NCI-H82 treated with DMSO at 0.1 percent for 48 hours (cell line): ENCODE measurements at regions not wholly inside any gene's neighbourhood (a gene's known extent, or its start where the extent isn't known, plus 50 kb on each side); places are given as distances from the start of the nearest gene placed in this dataset.

Source experiments
- DNase-seq: peaks from one replicate; lab custom pipeline; 2025; ENCODE audit not compliant: unreplicated experiment; lab: John Stamatoyannopoulos, UW

GRCh38 chr22:48338793-48339705 lies 1488.6 kb downstream of the BRD1 start:
- no peak for DNase-seq

DNA sequence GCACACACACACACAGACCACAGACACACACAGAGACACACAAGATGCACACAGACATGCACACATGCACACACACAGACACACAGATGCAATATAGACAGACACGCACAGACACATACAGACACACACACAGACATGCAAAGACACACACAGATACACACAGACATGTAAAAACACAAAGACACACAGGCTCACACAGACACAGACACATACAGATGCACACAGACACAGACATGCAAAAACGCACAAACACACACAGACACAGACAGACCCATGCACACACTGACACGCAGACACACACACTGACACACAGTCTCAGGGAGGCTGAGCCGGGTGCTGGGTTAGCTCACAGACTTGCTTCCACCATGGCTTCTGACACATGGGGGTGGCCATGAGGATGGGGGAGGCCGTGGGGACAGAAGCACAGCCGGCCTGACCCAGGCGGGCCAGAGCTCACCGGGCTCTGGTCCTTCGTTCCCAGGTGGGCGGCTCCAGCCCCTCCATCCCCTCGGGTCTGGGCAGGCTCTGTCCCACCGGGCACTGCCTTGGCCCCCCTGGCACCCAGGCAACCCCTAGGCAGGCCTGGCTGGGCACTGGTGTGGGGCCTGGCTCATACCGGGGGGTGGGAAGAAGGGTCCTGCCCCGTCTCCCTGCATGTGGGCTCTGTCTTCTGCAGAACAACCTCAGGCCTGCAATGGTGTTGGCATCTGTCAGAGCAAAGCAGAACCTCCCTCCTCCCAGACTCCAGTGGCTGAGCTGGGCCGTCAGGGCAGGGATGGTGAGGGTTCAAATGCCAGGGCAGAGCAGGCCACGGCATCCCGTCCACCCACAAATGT lies 1489.5 kb downstream of the BRD1 start:
- no peak for DNase-seq

DNA sequence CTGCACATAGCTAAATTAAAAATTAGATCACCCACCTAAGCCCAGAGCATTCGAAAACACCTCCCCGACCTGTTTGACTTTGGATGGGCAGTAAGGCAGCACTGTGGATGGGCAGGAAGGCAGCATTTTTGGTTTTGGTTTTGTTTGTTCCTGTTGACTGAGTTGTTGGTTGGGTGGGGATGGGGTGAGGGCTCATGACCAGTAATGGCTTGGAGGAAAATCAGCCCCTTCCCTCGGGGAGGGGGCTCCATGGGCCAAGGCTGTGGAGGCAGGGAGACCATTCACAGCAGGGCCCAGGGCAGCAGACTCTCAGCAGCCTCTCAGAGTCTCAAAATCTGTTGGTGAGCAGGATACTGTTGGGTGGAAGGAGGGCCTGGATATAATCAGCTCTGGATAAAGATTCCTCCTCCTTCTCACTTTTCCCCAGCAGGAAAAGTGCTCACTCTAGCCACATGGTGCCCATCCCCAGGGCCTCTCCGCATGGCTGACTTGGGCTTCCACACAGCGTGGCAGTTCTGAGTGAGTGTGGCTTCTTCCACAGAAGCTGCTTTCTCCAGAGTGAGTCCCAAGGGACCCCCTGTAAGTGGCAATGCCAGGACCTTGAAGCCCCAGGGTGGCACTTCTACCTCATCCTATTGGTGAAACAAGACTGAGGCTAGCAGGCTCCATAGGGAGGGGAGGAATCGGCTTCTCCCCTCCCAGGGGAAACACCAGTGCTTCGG lies 1491.2 kb downstream of the BRD1 start:
- no peak for DNase-seq

DNA sequence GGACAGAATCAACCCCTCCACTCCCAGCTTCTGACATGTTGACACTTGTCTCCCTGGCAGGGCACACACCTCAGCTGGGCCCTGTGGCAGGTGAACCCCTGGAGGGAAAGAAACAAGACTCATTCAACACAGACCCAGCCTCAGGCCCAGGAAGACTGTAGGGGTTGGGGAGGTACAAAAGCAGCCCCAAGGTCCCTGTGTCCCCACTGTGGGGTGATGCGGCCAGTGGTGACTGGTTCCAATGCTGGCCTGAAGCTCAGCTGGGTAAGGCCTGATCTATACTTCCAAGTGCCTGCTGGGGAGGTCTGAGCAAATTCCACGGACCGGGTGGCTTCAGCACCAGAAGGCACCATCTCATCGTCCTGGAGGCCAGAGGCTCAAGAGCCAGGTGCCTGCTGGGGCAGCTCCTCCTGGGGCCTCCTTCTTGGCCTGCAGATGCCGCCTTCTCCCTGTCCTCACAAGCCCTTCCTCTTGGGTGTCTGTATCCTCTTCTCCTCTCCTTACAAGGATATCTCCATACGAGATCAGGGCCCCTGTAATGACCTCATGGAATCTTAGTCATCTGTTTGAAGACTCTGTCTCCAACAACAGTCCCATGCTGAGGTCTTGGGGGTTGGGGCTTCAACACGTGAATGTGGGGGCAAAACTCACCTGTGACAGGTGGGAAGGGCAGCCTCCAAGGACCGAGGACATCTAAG lies 1492.1 kb downstream of the BRD1 start:
- no peak for DNase-seq

GRCh38 chr22:48334971-48335370 lies 1492.7 kb downstream of the BRD1 start:
- no peak for DNase-seq

GRCh38 chr22:48333816-48334735 lies 1493.6 kb downstream of the BRD1 start:
- no peak for DNase-seq

- no peak for DNase-seq
Measured at GRCh38 chr22:48333323-48333763, 1494.3 kb downstream of the BRD1 start.

- no peak for DNase-seq
Measured at GRCh38 chr22:48332438-48333322, 1495.0 kb downstream of the BRD1 start.

DNA sequence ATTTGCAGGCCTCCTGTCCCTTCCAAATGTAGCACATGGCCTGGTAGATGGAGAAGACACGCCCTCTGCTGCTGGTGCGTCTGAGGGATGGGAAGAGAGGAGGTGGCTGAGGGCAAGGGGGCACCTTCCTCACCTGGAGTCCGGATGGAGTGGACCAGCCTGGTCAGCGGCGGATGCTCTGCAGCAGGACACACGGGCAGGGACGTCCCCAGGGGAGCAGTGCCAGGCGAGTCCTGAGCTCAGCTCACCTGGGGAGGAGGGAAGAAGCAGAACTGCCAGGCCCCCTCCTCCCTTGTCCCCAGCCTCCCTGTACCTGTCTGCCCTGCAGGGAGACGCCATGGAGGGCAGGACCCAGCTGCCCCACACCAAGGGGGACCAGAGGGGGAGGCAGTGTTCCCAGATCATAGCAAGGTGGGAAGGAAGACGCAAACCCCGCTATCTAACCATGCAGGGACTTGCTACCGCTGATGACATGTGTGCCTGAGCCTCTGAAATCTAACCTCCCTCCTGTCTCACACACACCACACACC lies 1495.9 kb downstream of the BRD1 start:
- DNase-seq, result no peak

GRCh38 chr22:48331266-48331665 lies 1496.4 kb downstream of the BRD1 start:
- no peak for DNase-seq

DNA sequence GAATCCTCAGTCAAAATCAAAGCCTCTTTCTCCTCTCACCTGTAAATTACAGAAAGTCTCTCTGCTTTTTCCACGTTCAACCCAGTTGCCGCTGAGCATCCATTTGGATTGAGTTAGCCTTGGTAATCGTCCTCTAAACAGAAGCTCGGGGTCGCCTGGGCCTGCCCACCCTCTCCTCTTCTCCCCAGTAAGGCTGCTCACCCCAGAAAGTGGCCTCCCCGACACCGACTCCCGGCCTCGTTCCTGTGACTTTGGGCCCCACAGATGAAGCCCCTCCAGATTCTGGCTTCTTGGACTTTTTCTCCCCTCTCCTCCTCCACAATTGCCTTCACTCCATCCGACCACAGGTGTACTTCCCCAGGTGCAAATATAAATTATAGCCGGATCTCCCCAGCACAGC lies 1500.0 kb downstream of the BRD1 start:
- DNase-seq, result no peak

DNA sequence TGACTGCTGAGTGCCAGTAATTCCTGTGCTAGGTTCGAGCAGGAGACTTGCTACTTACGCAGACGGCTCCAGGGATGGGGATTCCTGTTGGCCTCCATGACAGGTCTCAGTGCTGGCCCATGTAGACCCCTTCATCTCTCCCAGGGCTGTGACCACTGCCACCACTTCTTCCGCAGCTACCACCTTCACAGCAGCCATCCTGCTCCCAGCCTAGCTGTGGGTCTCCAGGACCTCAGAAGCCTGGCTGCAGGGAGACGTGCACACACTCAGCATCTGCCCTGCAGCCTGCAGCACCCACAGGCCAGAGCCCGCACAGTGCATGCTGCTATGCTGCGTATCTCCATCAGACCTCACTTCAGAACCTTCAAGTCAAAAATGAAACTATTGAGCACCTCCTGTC lies 1503.9 kb downstream of the BRD1 start:
- no peak for DNase-seq

DNA sequence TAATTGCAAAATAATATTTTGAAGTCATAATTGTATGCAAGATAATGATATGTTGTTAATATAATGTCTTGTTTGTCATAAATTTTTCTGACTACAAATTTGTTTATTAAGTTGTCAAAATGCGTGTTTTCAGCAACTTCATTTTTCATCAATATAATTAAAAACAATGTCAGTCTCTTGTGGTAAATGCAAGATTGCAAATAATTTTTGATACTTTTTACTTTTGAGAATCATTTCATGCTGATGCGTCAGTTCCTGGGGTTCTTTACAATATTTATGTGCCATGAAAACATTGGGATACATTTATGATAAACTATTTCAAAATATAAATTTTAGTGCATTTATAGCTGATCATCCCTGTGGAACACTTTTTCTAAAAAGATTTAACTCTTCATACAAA lies 1504.8 kb downstream of the BRD1 start:
- DNase-seq, result no peak

GRCh38 chr22:48321986-48322545 lies 1505.6 kb downstream of the BRD1 start:
- DNase-seq, result no peak

DNA sequence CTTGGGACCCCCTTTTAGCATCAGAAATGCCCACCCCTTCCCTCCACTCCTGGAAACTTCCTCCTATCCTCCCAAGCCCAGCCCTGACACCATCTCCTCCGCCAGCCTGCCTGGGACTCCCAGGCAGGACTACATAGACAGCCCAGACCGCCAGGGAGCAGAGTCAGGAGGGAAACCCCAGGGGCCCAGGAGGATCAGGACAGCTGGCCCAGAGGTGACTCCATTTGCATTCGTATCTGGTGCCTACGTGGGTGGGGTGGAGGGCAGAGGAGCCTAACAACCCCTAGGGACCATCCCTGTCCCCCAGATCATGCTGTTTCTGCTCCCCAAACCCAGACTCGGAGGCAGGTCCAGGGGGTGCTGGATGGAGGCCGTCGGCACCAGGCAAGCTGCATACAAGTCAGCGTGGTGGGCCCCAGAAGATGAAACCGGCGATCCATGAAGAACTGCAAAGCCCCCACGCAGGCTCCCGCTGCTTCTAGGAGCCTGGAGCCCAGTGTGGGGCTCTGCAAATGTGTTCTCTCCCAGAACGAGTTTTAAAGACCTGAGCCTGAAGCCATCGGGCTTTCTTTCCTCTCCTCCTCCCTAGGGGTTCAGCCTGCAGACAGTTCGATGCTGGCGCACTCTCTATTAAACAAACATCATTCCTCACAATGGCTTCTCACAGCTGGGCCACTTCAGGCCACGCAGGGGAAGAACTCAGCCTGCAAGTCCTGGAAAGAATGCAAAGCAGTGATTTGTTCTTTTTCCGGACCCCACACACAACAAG lies 1506.8 kb downstream of the BRD1 start:
- DNase-seq, result no peak

DNA sequence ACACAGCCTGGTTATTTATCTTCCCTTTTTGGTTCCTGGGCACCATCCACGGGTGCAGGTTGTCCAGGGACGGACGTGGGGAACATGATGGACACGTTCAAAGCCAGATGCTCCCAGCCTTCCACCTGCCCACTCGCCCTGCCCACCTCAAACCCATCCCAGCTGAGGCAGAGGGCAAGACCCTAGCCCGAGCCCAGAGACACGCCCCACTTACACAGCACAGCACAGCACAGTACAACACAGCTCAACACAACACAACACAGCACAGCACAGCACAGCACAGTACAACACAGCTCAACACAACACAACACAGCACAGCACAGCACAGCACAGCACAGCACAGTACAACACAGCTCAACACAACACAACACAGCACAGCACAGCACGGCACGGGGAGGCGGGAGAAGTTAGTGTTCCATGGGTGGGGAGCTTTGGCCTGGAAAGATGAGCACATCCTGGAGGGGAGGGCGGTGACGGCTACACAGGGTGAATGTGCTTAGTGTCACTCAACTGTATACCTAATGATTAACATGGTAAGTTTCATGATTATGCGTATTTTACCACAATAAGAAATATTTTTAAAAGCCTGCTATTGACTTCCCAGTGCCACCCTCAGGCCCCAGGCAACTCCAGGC lies 1507.5 kb downstream of the BRD1 start:
- DNase-seq, result no peak
